GM12878 (cell line): ENCODE measurements at regions not wholly inside any gene's neighbourhood (a gene's known extent, or its start where the extent isn't known, plus 50 kb on each side); places are given as distances from the start of the nearest gene placed in this dataset.

ENCODE experiments used
- CBX5 ChIP-seq: sonication (generic); IDR thresholded peaks from 2 replicates; pipeline ENCODE4 v1.6.1; 2016; ENCODE audit warnings: low read depth, moderate library complexity, mild to moderate bottlenecking, inconsistent platforms
- CTCF ChIP-seq, 3 experiments: IDR thresholded peaks in 2 of 3; conservative IDR thresholded peaks in 1 of 3; 2 replicates each; pipeline ENCODE4 v1.5.1; 2011; ENCODE audit warnings: low read depth in 3 of 3, low read length in 3 of 3, mild to moderate bottlenecking in 3 of 3, control low read depth in 2 of 3, moderate library complexity in 2 of 3, inconsistent platforms in 1 of 3, mixed read lengths in 1 of 3; ENCODE audit not compliant: control insufficient read depth in 2 of 3, insufficient read depth in 1 of 3; ENCODE audit errors: extremely low read depth in 1 of 3
- E2F4 ChIP-seq: IDR thresholded peaks from 2 replicates; pipeline ENCODE4 v1.6.1; 2012; ENCODE audit warnings: low read depth, low read length, improper control_type of control experiment
- E2F8 ChIP-seq: fragments of 450-650 bp; IDR thresholded peaks from 2 replicates; pipeline ENCODE4 v1.6.1; 2018; ENCODE audit warnings: mild to moderate bottlenecking, low read depth, moderate library complexity; ENCODE audit not compliant: partially characterized antibody
- EP300 ChIP-seq, 2 experiments: fragments of 150-350 bp in 1 of 2; IDR thresholded peaks; 2 replicates each; pipeline ENCODE4 v1.6.1; 2011 to 2012; ENCODE audit warnings: low read depth in 2 of 2, low read length in 2 of 2, borderline replicate concordance in 1 of 2, improper control_type of control experiment in 1 of 2, inconsistent platforms in 1 of 2; ENCODE audit not compliant: control insufficient read depth in 1 of 2
- EZH2 ChIP-seq: IDR thresholded peaks from 2 replicates; pipeline ENCODE4 v1.6.1; 2012; ENCODE audit warnings: low read depth, mild to moderate bottlenecking, control low read depth, inconsistent platforms, low read length, borderline replicate concordance; ENCODE audit not compliant: control insufficient read depth
- IRF3 ChIP-seq: fragments of 450-650 bp; IDR thresholded peaks from 2 replicates; pipeline ENCODE4 v1.6.1; 2014; ENCODE audit warnings: mild to moderate bottlenecking
- JUND ChIP-seq: IDR thresholded peaks from 2 replicates; pipeline ENCODE4 v1.6.1; 2012; ENCODE audit warnings: low read depth, mild to moderate bottlenecking, low read length, improper control_type of control experiment, moderate library complexity
- NR2F1 ChIP-seq: fragments of 450-650 bp; conservative IDR thresholded peaks from 2 replicates; pipeline ENCODE4 v1.6.1; 2017; ENCODE audit warnings: mild to moderate bottlenecking
- PML ChIP-seq: IDR thresholded peaks from 2 replicates; pipeline ENCODE4 v1.6.1; 2012; ENCODE audit warnings: low read length, inconsistent platforms
- POLR2A ChIP-seq: IDR thresholded peaks from 2 replicates; pipeline ENCODE4 v1.6.1; 2011; ENCODE audit warnings: low read depth, mild to moderate bottlenecking, low read length
- POLR2AphosphoS5 ChIP-seq: IDR thresholded peaks from 2 replicates; pipeline ENCODE4 v1.6.1; 2011; ENCODE audit warnings: mild to moderate bottlenecking, low read length, inconsistent platforms
- TF ChIP-seq, protein P1 (sequence below): fragments of 150-350 bp; IDR thresholded peaks from 2 replicates; pipeline ENCODE4 v1.6.1; 2016; ENCODE audit warnings: low read depth, low read length

- no peak for TF ChIP-seq CTCF (IDR thresholded peaks at IDR 0.05 in 2 of 3, conservative IDR thresholded peaks at IDR 0.05 in 1 of 3; ENCODE audit: control insufficient read depth in 2 of 3, extremely low read depth in 1 of 3, insufficient read depth in 1 of 3, low read depth in 3 of 3, low read length in 3 of 3)
- no peak for TF ChIP-seq IRF3
- no peak for TF ChIP-seq PML
- no peak for TF ChIP-seq EP300 (IDR thresholded peaks at IDR 0.05; ENCODE audit: borderline replicate concordance in 1 of 2, control insufficient read depth in 1 of 2, low read depth in 2 of 2, low read length in 2 of 2)
- no peak for TF ChIP-seq CBX5
- TF ChIP-seq E2F8 = no peak
- no peak for TF ChIP-seq EZH2
- TF ChIP-seq NR2F1 = no peak
- no peak for TF ChIP-seq POLR2A
- no peak for TF ChIP-seq E2F4
- no peak for TF ChIP-seq JUND
- TF ChIP-seq POLR2AphosphoS5 = no peak
- TF ChIP-seq, protein P1, sequence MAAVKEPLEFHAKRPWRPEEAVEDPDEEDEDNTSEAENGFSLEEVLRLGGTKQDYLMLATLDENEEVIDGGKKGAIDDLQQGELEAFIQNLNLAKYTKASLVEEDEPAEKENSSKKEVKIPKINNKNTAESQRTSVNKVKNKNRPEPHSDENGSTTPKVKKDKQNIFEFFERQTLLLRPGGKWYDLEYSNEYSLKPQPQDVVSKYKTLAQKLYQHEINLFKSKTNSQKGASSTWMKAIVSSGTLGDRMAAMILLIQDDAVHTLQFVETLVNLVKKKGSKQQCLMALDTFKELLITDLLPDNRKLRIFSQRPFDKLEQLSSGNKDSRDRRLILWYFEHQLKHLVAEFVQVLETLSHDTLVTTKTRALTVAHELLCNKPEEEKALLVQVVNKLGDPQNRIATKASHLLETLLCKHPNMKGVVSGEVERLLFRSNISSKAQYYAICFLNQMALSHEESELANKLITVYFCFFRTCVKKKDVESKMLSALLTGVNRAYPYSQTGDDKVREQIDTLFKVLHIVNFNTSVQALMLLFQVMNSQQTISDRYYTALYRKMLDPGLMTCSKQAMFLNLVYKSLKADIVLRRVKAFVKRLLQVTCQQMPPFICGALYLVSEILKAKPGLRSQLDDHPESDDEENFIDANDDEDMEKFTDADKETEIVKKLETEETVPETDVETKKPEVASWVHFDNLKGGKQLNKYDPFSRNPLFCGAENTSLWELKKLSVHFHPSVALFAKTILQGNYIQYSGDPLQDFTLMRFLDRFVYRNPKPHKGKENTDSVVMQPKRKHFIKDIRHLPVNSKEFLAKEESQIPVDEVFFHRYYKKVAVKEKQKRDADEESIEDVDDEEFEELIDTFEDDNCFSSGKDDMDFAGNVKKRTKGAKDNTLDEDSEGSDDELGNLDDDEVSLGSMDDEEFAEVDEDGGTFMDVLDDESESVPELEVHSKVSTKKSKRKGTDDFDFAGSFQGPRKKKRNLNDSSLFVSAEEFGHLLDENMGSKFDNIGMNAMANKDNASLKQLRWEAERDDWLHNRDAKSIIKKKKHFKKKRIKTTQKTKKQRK = no peak
Measured at GRCh38 chr6:23505026-23505425, 621.0 kb upstream of the NRSN1 start.
